Astrocyte of the spinal cord (primary cell): ENCODE measurements at regions not wholly inside any gene's neighbourhood (a gene's known extent, or its start where the extent isn't known, plus 50 kb on each side); places are given as distances from the start of the nearest gene placed in this dataset.

ENCODE experiments used
- DNase-seq: peaks from one replicate; pipeline ENCODE4 v3.0.0; 2011; ENCODE audit warnings: low read depth, low spot score
- H3K4me3 ChIP-seq: 2 replicates; pipeline ENCODE4 v1.5.1; 2011; ENCODE audit warnings: low read depth, mild to moderate bottlenecking, low read length, moderate library complexity
- CTCF ChIP-seq: IDR thresholded peaks from 2 replicates; pipeline ENCODE4 v1.5.1; 2012; ENCODE audit warnings: low read depth, mild to moderate bottlenecking, low read length, inconsistent platforms
- in situ Hi-C: cut with HindIII; loops from 2 replicates; pipeline ENCODE4 v1.10.0; 2017; ENCODE audit warnings: low sequenced_read_pairs

- no peak for TF ChIP-seq CTCF
- DNase-seq = no peak
- in situ Hi-C loops = no loop called here
- H3K4me3 ChIP-seq = no peak overlapping the region
These were observed 210.7 kb downstream of the VAPA start for GRCh38 chr18:10124557-10124956.

GRCh38 chr18:10124967-10125366, 211.2 kb downstream of the VAPA start:
- TF ChIP-seq CTCF = no peak
- DNase-seq = no peak
- in situ Hi-C loops = no loop called here
- no peak overlapping the region for H3K4me3 ChIP-seq

GRCh38 chr18:10127729-10128128, 213.9 kb downstream of the VAPA start:
- TF ChIP-seq CTCF = no peak
- in situ Hi-C loops = no loop called here
- H3K4me3 ChIP-seq = no peak overlapping the region
- DNase-seq = no peak

- no peak overlapping the region for H3K4me3 ChIP-seq
These were observed 215.2 kb downstream of the VAPA start for GRCh38 chr18:10128921-10129501.

GRCh38 chr18:10130606-10131005, 216.8 kb downstream of the VAPA start:
- TF ChIP-seq CTCF = no peak
- H3K4me3 ChIP-seq = no peak overlapping the region
- in situ Hi-C loops = no loop called here
- DNase-seq = no peak

More at GRCh38 chr18:10128921-10129501, 215.2 kb downstream of the VAPA start:
- no peak for DNase-seq
- no peak for TF ChIP-seq CTCF
- in situ Hi-C loops = no loop called here

- in situ Hi-C loops = no loop called here
- DNase-seq = no peak
- TF ChIP-seq CTCF = no peak
- no peak overlapping the region for H3K4me3 ChIP-seq
These were observed 217.3 kb downstream of the VAPA start for GRCh38 chr18:10131081-10131459.
